OCI-LY1 (cell line): ENCODE measurements at regions not wholly inside any gene's neighbourhood (a gene's known extent, or its start where the extent isn't known, plus 50 kb on each side); places are given as distances from the start of the nearest gene placed in this dataset.
"Not testable (repeated sequence)": the region's sequence is repeated elsewhere in the genome, so short reads cannot be mapped to it uniquely, and the experiment has no call there.

Source experiments
- H2AFZ ChIP-seq: fragments of 200-600 bp; sonication (generic), shearing (Covaris generic); 2 replicates; pipeline ENCODE4 v1.6.0; 2014; ENCODE audit warnings: antibody characterized with exemption, mild to moderate bottlenecking, low read length
- H3F3A ChIP-seq: fragments of 200-600 bp; sonication (generic), shearing (Covaris generic); 2 replicates; pipeline ENCODE4 v1.6.0; 2014; ENCODE audit warnings: mild to moderate bottlenecking, antibody characterized with exemption, low read length, moderate library complexity; ENCODE audit not compliant: insufficient read depth
- H3K27ac ChIP-seq: fragments of 200-600 bp; sonication (generic); 2 replicates; pipeline ENCODE4 v1.5.1; 2014; ENCODE audit warnings: low read length, mixed run types, mild to moderate bottlenecking, low read depth; ENCODE audit not compliant: poor library complexity, severe bottlenecking
- H3K27me3 ChIP-seq: fragments of 200-600 bp; sonication (generic); 2 replicates; pipeline ENCODE4 v1.6.0; 2014; ENCODE audit warnings: antibody characterized with exemption, mild to moderate bottlenecking, low read length, moderate library complexity; ENCODE audit not compliant: insufficient read depth
- H3K36me3 ChIP-seq: fragments of 200-600 bp; sonication (generic); 2 replicates; pipeline ENCODE4 v1.6.1; 2014; ENCODE audit warnings: mild to moderate bottlenecking, antibody characterized with exemption, low read length, moderate library complexity, mixed read lengths; ENCODE audit not compliant: insufficient read depth
- H3K4me1 ChIP-seq: fragments of 200-600 bp; sonication (generic); 2 replicates; pipeline ENCODE4 v1.5.1; 2014; ENCODE audit warnings: mild to moderate bottlenecking, low read length, moderate library complexity; ENCODE audit not compliant: insufficient read depth, severe bottlenecking
- H3K4me2 ChIP-seq: fragments of 200-600 bp; sonication (generic), shearing (Covaris generic); 2 replicates; pipeline ENCODE4 v1.6.1; 2014; ENCODE audit warnings: low read length
- H3K4me3 ChIP-seq: fragments of 200-600 bp; sonication (generic); 2 replicates; pipeline ENCODE4 v1.5.1; 2014; ENCODE audit warnings: low read length, low read depth, mild to moderate bottlenecking, mixed read lengths; ENCODE audit not compliant: poor library complexity, severe bottlenecking
- H3K79me2 ChIP-seq: fragments of 200-600 bp; shearing (Covaris generic); 2 replicates; pipeline ENCODE4 v1.6.1; 2016; ENCODE audit warnings: mixed run types, low read length, mixed read lengths; ENCODE audit not compliant: insufficient read depth
- H3K9ac ChIP-seq: fragments of 200-600 bp; sonication (generic), shearing (Covaris generic); 2 replicates; pipeline ENCODE4 v1.6.1; 2014; ENCODE audit warnings: mild to moderate bottlenecking, low read length, mixed read lengths
- H3K9me2 ChIP-seq: fragments of 200-600 bp; sonication (generic), shearing (Covaris generic); 2 replicates; pipeline ENCODE4 v1.6.1; 2014; ENCODE audit warnings: low read depth, mild to moderate bottlenecking, low read length, mixed read lengths
- H3K9me3 ChIP-seq: fragments of 200-600 bp; shearing (Covaris generic); 2 replicates; pipeline ENCODE4 v1.6.1; 2014; ENCODE audit warnings: low read length, mixed read lengths
- H4K20me1 ChIP-seq: fragments of 200-600 bp; sonication (generic), shearing (Covaris generic); 2 replicates; pipeline ENCODE4 v1.6.0; 2016; ENCODE audit warnings: mild to moderate bottlenecking, low read length; ENCODE audit not compliant: insufficient read depth
- EZH2 ChIP-seq: fragments of 200-600 bp; sonication (generic), shearing (Covaris generic); IDR thresholded peaks from 2 replicates; pipeline ENCODE4 v1.8.0; 2017; ENCODE audit warnings: borderline replicate concordance, mixed run types, mild to moderate bottlenecking, antibody characterized with exemption, low read length, moderate library complexity, mixed read lengths
- TF ChIP-seq, protein P1 (sequence below): fragments of 200-600 bp; sonication (generic), shearing (Covaris generic); IDR thresholded peaks from 2 replicates; pipeline ENCODE4 v1.5.1; 2017; ENCODE audit warnings: mild to moderate bottlenecking, antibody characterized with exemption, low read length, moderate library complexity, mixed read lengths

GRCh38 chr22:48065892-48066291 lies 1303.4 kb downstream of the TBC1D22A start:
- Histone ChIP-seq H3K36me3 (no peaks in the 10 kb centered on the region), H3K79me2 (no peaks in the 10 kb centered on the region), H3K4me3 (no peak overlapping the region), H3K4me1 (peaks cover 22% of the 10 kb centered on the region), H3K9me2 (no peaks in the 10 kb centered on the region), H3K9ac (no peak overlapping the region), H3K4me2 (no peak overlapping the region), H3K27ac (no peak overlapping the region), H3K27me3 (no peaks in the 10 kb centered on the region), H3F3A (no peaks in the 10 kb centered on the region), H3K9me3 (peaks cover 4% of the 10 kb centered on the region; the same call in 1 of the 2 replicates), H4K20me1 (no peaks in the 10 kb centered on the region), H2AFZ (no peak overlapping the region)
- TF ChIP-seq EZH2 = no peak

DNA sequence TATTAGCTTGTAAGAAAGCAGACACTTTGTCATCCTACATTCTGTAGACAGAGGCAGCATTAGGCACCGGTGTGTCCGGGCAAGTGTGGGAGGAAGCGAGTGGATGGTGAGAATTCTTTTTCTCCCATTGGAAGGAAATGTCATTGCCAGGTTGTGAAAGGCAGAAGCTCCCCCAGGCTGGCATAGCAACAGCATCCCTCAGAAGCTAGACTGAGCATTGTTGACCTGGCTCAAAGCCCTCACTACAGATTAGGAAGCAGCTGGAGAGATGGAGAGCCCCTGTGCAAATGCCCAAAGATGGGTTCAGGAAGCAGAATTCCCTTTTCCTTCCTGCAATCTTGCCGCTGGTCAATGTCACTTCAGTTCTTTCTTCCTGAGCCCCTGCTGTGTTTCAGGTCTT lies 1299.3 kb downstream of the TBC1D22A start:
- Histone ChIP-seq H3K9me2 (no peaks in the 10 kb centered on the region), H3K79me2 (no peaks in the 10 kb centered on the region), H3K9ac (no peak overlapping the region), H3K4me2 (no peak overlapping the region), H3K36me3 (no peaks in the 10 kb centered on the region), H4K20me1 (no peaks in the 10 kb centered on the region), H3K9me3 (no peaks in the 10 kb centered on the region), H2AFZ (no peak overlapping the region), H3K27ac (no peak overlapping the region), H3K27me3 (no peaks in the 10 kb centered on the region; the same call in 1 of the 2 replicates), H3K4me1 (no peaks in the 10 kb centered on the region), H3F3A (no peaks in the 10 kb centered on the region), H3K4me3 (no peak overlapping the region)
- TF ChIP-seq, protein P1, sequence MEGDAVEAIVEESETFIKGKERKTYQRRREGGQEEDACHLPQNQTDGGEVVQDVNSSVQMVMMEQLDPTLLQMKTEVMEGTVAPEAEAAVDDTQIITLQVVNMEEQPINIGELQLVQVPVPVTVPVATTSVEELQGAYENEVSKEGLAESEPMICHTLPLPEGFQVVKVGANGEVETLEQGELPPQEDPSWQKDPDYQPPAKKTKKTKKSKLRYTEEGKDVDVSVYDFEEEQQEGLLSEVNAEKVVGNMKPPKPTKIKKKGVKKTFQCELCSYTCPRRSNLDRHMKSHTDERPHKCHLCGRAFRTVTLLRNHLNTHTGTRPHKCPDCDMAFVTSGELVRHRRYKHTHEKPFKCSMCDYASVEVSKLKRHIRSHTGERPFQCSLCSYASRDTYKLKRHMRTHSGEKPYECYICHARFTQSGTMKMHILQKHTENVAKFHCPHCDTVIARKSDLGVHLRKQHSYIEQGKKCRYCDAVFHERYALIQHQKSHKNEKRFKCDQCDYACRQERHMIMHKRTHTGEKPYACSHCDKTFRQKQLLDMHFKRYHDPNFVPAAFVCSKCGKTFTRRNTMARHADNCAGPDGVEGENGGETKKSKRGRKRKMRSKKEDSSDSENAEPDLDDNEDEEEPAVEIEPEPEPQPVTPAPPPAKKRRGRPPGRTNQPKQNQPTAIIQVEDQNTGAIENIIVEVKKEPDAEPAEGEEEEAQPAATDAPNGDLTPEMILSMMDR = no peak
- no peak for TF ChIP-seq EZH2

GRCh38 chr22:48060266-48060665 lies 1297.8 kb downstream of the TBC1D22A start:
- Histone ChIP-seq H3K9me3 (no peaks in the 10 kb centered on the region), H3K9me2 (no peaks in the 10 kb centered on the region), H3K27me3 (no peaks in the 10 kb centered on the region; the same call in 1 of the 2 replicates), H2AFZ (no peak overlapping the region), H3K36me3 (no peaks in the 10 kb centered on the region), H3K9ac (no peak overlapping the region), H4K20me1 (no peaks in the 10 kb centered on the region), H3K4me2 (no peak overlapping the region), H3K4me3 (no peak overlapping the region), H3K79me2 (no peaks in the 10 kb centered on the region), H3K27ac (no peak overlapping the region), H3K4me1 (no peaks in the 10 kb centered on the region), H3F3A (no peaks in the 10 kb centered on the region)
- TF ChIP-seq, protein P1 = no peak
- no peak for TF ChIP-seq EZH2

DNA sequence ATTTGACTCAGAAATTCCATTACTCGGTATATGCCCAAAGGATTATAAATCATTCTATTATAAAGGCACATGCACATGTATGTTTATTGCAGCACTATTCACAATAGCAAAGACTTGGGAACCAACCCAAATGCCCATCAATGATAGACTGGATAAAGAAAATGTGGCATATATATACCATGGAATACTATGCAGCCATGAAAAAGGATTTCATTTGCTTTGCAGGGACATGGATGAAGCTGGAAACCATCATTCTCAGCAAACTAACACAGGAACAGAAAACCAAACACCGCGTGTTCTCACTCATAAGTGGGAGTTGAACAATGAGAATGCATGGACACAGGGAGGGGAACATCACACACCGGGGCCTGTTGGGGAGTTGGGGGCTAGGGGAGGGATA lies 1297.1 kb downstream of the TBC1D22A start:
- not testable (repeated sequence) for H3K4me3 ChIP-seq, H2AFZ ChIP-seq, H3K79me2 ChIP-seq, H3K27ac ChIP-seq, H3F3A ChIP-seq, H3K4me1 ChIP-seq, H3K36me3 ChIP-seq, H3K9me3 ChIP-seq, H3K9ac ChIP-seq, H3K27me3 ChIP-seq, H3K9me2 ChIP-seq, H4K20me1 ChIP-seq, H3K4me2 ChIP-seq
